Hepatocyte (in vitro differentiated cells): ENCODE measurements at regions not wholly inside any gene's neighbourhood (a gene's known extent, or its start where the extent isn't known, plus 50 kb on each side); places are given as distances from the start of the nearest gene placed in this dataset.

ENCODE experiments used
- DNase-seq: peaks from one replicate; pipeline ENCODE4 v3.0.0-alpha.2; 2016; ENCODE audit warnings: low spot score
- H2AFZ ChIP-seq: fragments of 200-600 bp; sonication (generic); 2 replicates; pipeline ENCODE4 v1.6.0; 2016; ENCODE audit warnings: antibody characterized with exemption, mild to moderate bottlenecking
- H3K27ac ChIP-seq: fragments of 200-600 bp; sonication (generic); 2 replicates; pipeline ENCODE4 v1.5.1; 2016; ENCODE audit warnings: mild to moderate bottlenecking
- H3K27me3 ChIP-seq: fragments of 200-600 bp; sonication (generic); 2 replicates; pipeline ENCODE4 v1.6.1; 2016
- H3K36me3 ChIP-seq: fragments of 200-600 bp; sonication (generic); replicated peaks from 2 replicates; pipeline ENCODE4 v1.5.1; 2016; ENCODE audit warnings: low read depth; ENCODE audit not compliant: insufficient read depth
- H3K4me1 ChIP-seq: fragments of 200-600 bp; sonication (generic); 2 replicates; pipeline ENCODE4 v1.5.1; 2016; ENCODE audit warnings: mild to moderate bottlenecking, moderate library complexity; ENCODE audit not compliant: insufficient read depth
- H3K4me2 ChIP-seq: fragments of 200-600 bp; sonication (generic); 2 replicates; pipeline ENCODE4 v1.6.0; 2016
- H3K4me3 ChIP-seq: fragments of 200-600 bp; sonication (generic); 2 replicates; pipeline ENCODE4 v1.5.1; 2016; ENCODE audit warnings: mild to moderate bottlenecking
- H3K79me2 ChIP-seq: fragments of 200-600 bp; sonication (generic); 2 replicates; pipeline ENCODE4 v1.6.0; 2017; ENCODE audit warnings: mild to moderate bottlenecking
- H3K9me2 ChIP-seq: fragments of 200-600 bp; sonication (generic); replicated peaks from 2 replicates; pipeline ENCODE4 v1.6.0; 2017; ENCODE audit warnings: mild to moderate bottlenecking; ENCODE audit not compliant: insufficient read depth
- H3K9me3 ChIP-seq: fragments of 200-600 bp; sonication (generic); 2 replicates; pipeline ENCODE4 v1.5.1; 2016; ENCODE audit warnings: low read depth, mild to moderate bottlenecking
- H4K20me1 ChIP-seq: fragments of 200-600 bp; sonication (generic); 2 replicates; pipeline ENCODE4 v1.6.0; 2016; ENCODE audit warnings: mild to moderate bottlenecking; ENCODE audit not compliant: insufficient read depth, poor library complexity, severe bottlenecking
- CTCF ChIP-seq: fragments of 200-600 bp; sonication (generic); IDR thresholded peaks from 2 replicates; pipeline ENCODE4 v1.5.1; 2016; ENCODE audit warnings: antibody characterized with exemption, mild to moderate bottlenecking; ENCODE audit not compliant: poor library complexity
- EZH2 ChIP-seq: fragments of 200-600 bp; sonication (generic); IDR thresholded peaks from 2 replicates; pipeline ENCODE4 v1.6.1; 2016; ENCODE audit warnings: antibody characterized with exemption, mild to moderate bottlenecking, borderline replicate concordance
- EZH2phosphoT487 ChIP-seq: fragments of 200-600 bp; sonication (generic); IDR thresholded peaks from one replicate; pipeline ENCODE4 v1.6.1; 2018; ENCODE audit warnings: antibody characterized with exemption, mild to moderate bottlenecking, low read depth, moderate library complexity; ENCODE audit not compliant: unreplicated experiment, severe bottlenecking
- WGBS: methylation state at CpG from one replicate; pipeline ENCODE4 v1.1.6; 2016; ENCODE audit warnings: low lambda C conversion rate; ENCODE audit errors: missing lambda C conversion rate; 5-methylcytosine and 5-hydroxymethylcytosine counted together

- Histone ChIP-seq H3K27ac (peak overlapping the region; percentile 0), H3K36me3 (no peaks in the 10 kb centered on the region), H3K27me3 (no peaks in the 10 kb centered on the region), H3K4me2 (no peak overlapping the region), H3K79me2 (no peaks in the 10 kb centered on the region), H3K9me2 (no peaks in the 10 kb centered on the region), H3K4me1 (peaks cover 6% of the 10 kb centered on the region), H3K4me3 (no peak overlapping the region), H4K20me1 (no peaks in the 10 kb centered on the region), H2AFZ (no peak overlapping the region), H3K9me3 (no peaks in the 10 kb centered on the region)
- WGBS: 83% methylated on average over 2 of the region's 2 CpGs
- DNase-seq: no peak
- TF ChIP-seq EZH2phosphoT487: no peak
- TF ChIP-seq EZH2: no peak
- no peak for TF ChIP-seq CTCF
Observed at GRCh38 chr4:125760201-125760819, 445.6 kb downstream of the FAT4 start.

- WGBS: 86% methylated on average over 3 of the region's 3 CpGs
- H3K27me3 ChIP-seq: no peaks in the 10 kb centered on the region
- H3K27ac ChIP-seq: no peak overlapping the region
- TF ChIP-seq EZH2phosphoT487 (no peak), CTCF (no peak), EZH2 (no peak)
- H3K9me2 ChIP-seq: no peaks in the 10 kb centered on the region
- DNase-seq: no peak
- H3K36me3 ChIP-seq: no peaks in the 10 kb centered on the region
- no peaks in the 10 kb centered on the region for H3K9me3 ChIP-seq
- no peaks in the 10 kb centered on the region for H4K20me1 ChIP-seq
- H3K79me2 ChIP-seq: no peaks in the 10 kb centered on the region
- peaks cover 6% of the 10 kb centered on the region for H3K4me1 ChIP-seq
- H3K4me2 ChIP-seq: no peak overlapping the region
- H3K4me3 ChIP-seq: no peak overlapping the region
- H2AFZ ChIP-seq: no peak overlapping the region
Observed at GRCh38 chr4:125760956-125761355, 446.2 kb downstream of the FAT4 start.

DNA sequence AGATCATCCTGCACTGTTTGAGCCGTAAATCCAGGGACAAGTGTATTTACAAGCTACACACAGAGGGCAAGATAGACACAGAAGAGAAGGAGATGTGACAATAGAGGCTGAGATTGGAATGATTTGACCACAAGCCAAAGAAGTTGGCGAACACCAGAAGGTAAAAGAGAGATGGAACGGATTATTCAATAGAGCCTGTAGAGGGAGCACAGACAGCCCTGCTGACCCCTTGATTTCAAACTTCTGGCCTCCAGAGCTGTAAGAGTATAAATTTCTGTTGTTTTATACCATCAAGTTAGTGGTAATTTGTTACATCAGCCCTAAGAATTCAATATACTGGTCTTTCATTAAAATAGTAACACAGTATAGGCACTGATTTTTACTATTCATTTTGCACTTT is 447.8 kb downstream of the FAT4 start:
- Histone ChIP-seq H3K4me1 (peaks cover 4% of the 10 kb centered on the region), H3K36me3 (no peaks in the 10 kb centered on the region), H3K9me2 (no peaks in the 10 kb centered on the region), H3K4me3 (no peak overlapping the region), H3K79me2 (no peaks in the 10 kb centered on the region), H3K27me3 (no peaks in the 10 kb centered on the region), H2AFZ (no peak overlapping the region), H4K20me1 (no peaks in the 10 kb centered on the region), H3K4me2 (no peak overlapping the region), H3K9me3 (no peaks in the 10 kb centered on the region), H3K27ac (no peak overlapping the region)
- no peak for DNase-seq
- TF ChIP-seq EZH2 (no peak), CTCF (no peak), EZH2phosphoT487 (no peak)
- 65% methylated on average over 3 of the region's 3 CpGs for WGBS

DNA sequence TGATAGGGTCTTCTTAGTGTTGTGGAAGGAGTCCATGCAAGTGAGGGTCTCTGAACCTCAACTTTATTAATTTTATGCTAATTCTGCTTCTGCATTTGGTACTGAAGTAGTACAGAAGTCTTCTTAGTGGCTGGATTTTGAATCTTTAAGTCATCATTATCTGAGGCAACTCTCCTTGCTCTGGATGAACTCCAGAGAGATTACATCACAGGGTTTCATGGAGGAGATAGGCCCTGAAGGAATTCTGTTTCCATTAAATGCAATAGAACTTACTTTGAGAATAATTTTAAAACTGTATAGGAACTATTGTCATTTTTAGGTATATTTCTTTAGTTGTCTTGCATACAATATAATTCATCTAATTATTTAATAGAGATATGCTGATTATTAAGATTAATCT is 451.2 kb downstream of the FAT4 start:
- Histone ChIP-seq H3K4me3 (no peak overlapping the region), H2AFZ (no peak overlapping the region), H3K9me2 (no peaks in the 10 kb centered on the region), H3K4me2 (no peak overlapping the region), H4K20me1 (no peaks in the 10 kb centered on the region), H3K79me2 (no peaks in the 10 kb centered on the region), H3K4me1 (no peaks in the 10 kb centered on the region), H3K27me3 (no peaks in the 10 kb centered on the region), H3K9me3 (no peaks in the 10 kb centered on the region), H3K27ac (no peak overlapping the region), H3K36me3 (no peaks in the 10 kb centered on the region)
- no peak for DNase-seq
- TF ChIP-seq EZH2: no peak
- TF ChIP-seq EZH2phosphoT487: no peak
- TF ChIP-seq CTCF: no peak
